Fibroblast of peridontal ligament (primary cell): ENCODE measurements at regions not wholly inside any gene's neighbourhood (a gene's known extent, or its start where the extent isn't known, plus 50 kb on each side); places are given as distances from the start of the nearest gene placed in this dataset.
"Not testable (repeated sequence)": the region's sequence is repeated elsewhere in the genome, so short reads cannot be mapped to it uniquely, and the experiment has no call there.

Experiments used
- DNase-seq: peaks from one replicate; pipeline ENCODE4 v3.0.0-alpha.2; 2010; ENCODE audit errors: extremely low read depth

- DNase-seq: no peak
Observed at GRCh38 chr6:170063851-170064602, 226.9 kb downstream of the DLL1 start.

- DNase-seq: no peak
Observed at GRCh38 chr6:170063431-170063830, 227.4 kb downstream of the DLL1 start.

GRCh38 chr6:170062915-170063241 is 228.0 kb downstream of the DLL1 start:
- DNase-seq: no peak

- DNase-seq: no peak
Observed at GRCh38 chr6:170062209-170062914, 228.5 kb downstream of the DLL1 start.

- no peak for DNase-seq
Observed at GRCh38 chr6:170058878-170059485, 231.9 kb downstream of the DLL1 start.

- no peak for DNase-seq
Observed at GRCh38 chr6:170057961-170058877, 232.7 kb downstream of the DLL1 start.

- DNase-seq: no peak
Observed at GRCh38 chr6:170057034-170057734, 233.7 kb downstream of the DLL1 start.

- DNase-seq: no peak
Observed at GRCh38 chr6:170056278-170056711, 234.6 kb downstream of the DLL1 start.

GRCh38 chr6:170055797-170056196 is 235.1 kb downstream of the DLL1 start:
- not testable (repeated sequence) for DNase-seq

- no peak for DNase-seq
Observed at GRCh38 chr6:170053966-170054661, 236.8 kb downstream of the DLL1 start.

GRCh38 chr6:170052991-170053821 is 237.7 kb downstream of the DLL1 start:
- no peak for DNase-seq

- DNase-seq: no peak
Observed at GRCh38 chr6:170051229-170052172, 239.4 kb downstream of the DLL1 start.

GRCh38 chr6:170050591-170051041 is 240.3 kb downstream of the DLL1 start:
- no peak for DNase-seq

- DNase-seq: peak; percentile 10
Observed at GRCh38 chr6:170049641-170050561, 241.0 kb downstream of the DLL1 start.

- DNase-seq: no peak
Observed at GRCh38 chr6:170048615-170049256, 242.1 kb downstream of the DLL1 start.

GRCh38 chr6:170047823-170048222 is 243.1 kb downstream of the DLL1 start:
- DNase-seq: no peak
